Sigmoid colon (tissue), 6 donors: ENCODE measurements at regions not wholly inside any gene's neighbourhood (a gene's known extent, or its start where the extent isn't known, plus 50 kb on each side); places are given as distances from the start of the nearest gene placed in this dataset.

Experiments
- DNase-seq: peaks from one replicate; pipeline ENCODE4 v3.0.0-alpha.2; 2019
- H3K27ac ChIP-seq, 4 donors: fragments of 200-600 bp; sonication (generic); one replicate each; pipeline ENCODE4 v1.5.1; 2016 to 2019; ENCODE audit warnings: mild to moderate bottlenecking in 1 of 4
- H3K27me3 ChIP-seq, 3 donors: fragments of 200-600 bp; sonication (generic); one replicate each; pipeline ENCODE4 v1.5.1; 2019; ENCODE audit warnings: mild to moderate bottlenecking in 1 of 3
- H3K36me3 ChIP-seq, 4 donors: fragments of 200-600 bp; sonication (generic); one replicate each; pipeline ENCODE4 v1.5.1; 2016 to 2019
- H3K4me1 ChIP-seq, 4 donors: fragments of 200-600 bp; sonication (generic); one replicate each; pipeline ENCODE4 v1.5.1; 2017 to 2019
- H3K4me3 ChIP-seq, 4 donors: fragments of 200-600 bp; sonication (generic); one replicate each; pipeline ENCODE4 v1.5.1; 2017 to 2019; ENCODE audit warnings: mild to moderate bottlenecking in 2 of 4, moderate library complexity in 1 of 4
- H3K9me3 ChIP-seq, 4 donors: fragments of 200-600 bp in 3 of 4; sonication (generic) in 3 of 4; one replicate each; pipeline versions ENCODE4 v1.5.1 to v1.6.1; 2013 to 2019
- CTCF ChIP-seq, 4 experiments: fragments of 450-650 bp in 3 of 4; fragments of 200-600 bp in 1 of 4; IDR thresholded peaks; one replicate each; pipeline ENCODE4 v1.5.1; 2016 to 2019; ENCODE audit warnings: antibody characterized with exemption in 4 of 4, mild to moderate bottlenecking in 3 of 4, moderate library complexity in 2 of 4
- EP300 ChIP-seq, 4 donors: sonication (generic); formaldehyde crosslinking; IDR thresholded peaks; one replicate each; pipeline ENCODE4 v1.6.1; 2017; ENCODE audit warnings: antibody characterized with exemption in 4 of 4
- POLR2A ChIP-seq, 2 donors: fragments of 450-650 bp; IDR thresholded peaks; one replicate each; pipeline ENCODE4 v1.6.1; 2016; ENCODE audit warnings: antibody characterized with exemption in 2 of 2, mild to moderate bottlenecking in 2 of 2, moderate library complexity in 2 of 2
- POLR2AphosphoS5 ChIP-seq, 4 donors: sonication (generic); formaldehyde crosslinking; IDR thresholded peaks; one replicate each; pipeline ENCODE4 v1.6.1; 2017; ENCODE audit warnings: antibody characterized with exemption in 4 of 4
- WGBS, 2 donors: extraction: QIAGEN DNeasy Blood & Tissue Kit; methylation state at CpG; one replicate each; pipeline ENCODE4 v1.1.7; 2013; 5-methylcytosine and 5-hydroxymethylcytosine counted together
- intact Hi-C: fragments of 100-400 bp; cut with DNase I; formaldehyde crosslinking; loops from one replicate; pipeline ENCODE4 v1.15.1; 2023
- donor health status: healthy with polysubstance abuse.
- donor health status: healthy.

- H3K36me3 ChIP-seq, result no peaks in the 10 kb centered on the region
- TF ChIP-seq POLR2A (IDR thresholded peaks at IDR 0.05) (no peak), CTCF (IDR thresholded peaks at IDR 0.05) (no peak)
- WGBS, 2 donors, result 84 to 85% methylated on average over 5 of the region's 5 CpGs
- no peaks in the 10 kb centered on the region for H3K27me3 ChIP-seq
- DNase-seq, result no peak
- H3K9me3 ChIP-seq, result no peaks in the 10 kb centered on the region
- H3K4me3 ChIP-seq, result no peak overlapping the region
- intact Hi-C loops, result no loop called here
- H3K27ac ChIP-seq, result no peak overlapping the region
- no peaks in the 10 kb centered on the region for H3K4me1 ChIP-seq
Observed at GRCh38 chr6:111984516-111985201, 69.2 kb upstream of the CCN6 start.

GRCh38 chr6:111985202-111985731 is 68.6 kb upstream of the CCN6 start:
- Histone ChIP-seq H3K27me3 (no peaks in the 10 kb centered on the region), H3K36me3 (no peaks in the 10 kb centered on the region), H3K4me3 (no peak overlapping the region), H3K27ac (no peak overlapping the region), H3K4me1 (no peaks in the 10 kb centered on the region), H3K9me3 (no peaks in the 10 kb centered on the region)
- 86 to 88% methylated on average over 4 of the region's 4 CpGs for WGBS, 2 donors
- no peak for DNase-seq
- no peak for TF ChIP-seq EP300 (IDR thresholded peaks at IDR 0.05)
- TF ChIP-seq POLR2A (IDR thresholded peaks at IDR 0.05), result no peak
- TF ChIP-seq POLR2AphosphoS5 (IDR thresholded peaks at IDR 0.05), result no peak
- intact Hi-C loops, result no loop called here

GRCh38 chr6:111986651-111987050 is 67.3 kb upstream of the CCN6 start:
- DNase-seq, result no peak
- no peak overlapping the region for H3K27ac ChIP-seq
- TF ChIP-seq EP300 (IDR thresholded peaks at IDR 0.05) (no peak), CTCF (IDR thresholded peaks at IDR 0.05) (no peak), POLR2AphosphoS5 (IDR thresholded peaks at IDR 0.05) (no peak), POLR2A (IDR thresholded peaks at IDR 0.05) (no peak)
- H3K9me3 ChIP-seq, result no peaks in the 10 kb centered on the region
- 95 to 96% methylated on average over 3 of the region's 3 CpGs for WGBS, 2 donors
- H3K36me3 ChIP-seq, result no peaks in the 10 kb centered on the region
- intact Hi-C loops, result no loop called here
- H3K4me3 ChIP-seq, result no peak overlapping the region
- H3K27me3 ChIP-seq, result no peaks in the 10 kb centered on the region
- no peaks in the 10 kb centered on the region for H3K4me1 ChIP-seq

GRCh38 chr6:111987295-111987694 is 66.6 kb upstream of the CCN6 start:
- no peak overlapping the region for H3K27ac ChIP-seq
- H3K4me3 ChIP-seq, result no peak overlapping the region
- H3K27me3 ChIP-seq, result no peaks in the 10 kb centered on the region
- no peak for TF ChIP-seq CTCF (IDR thresholded peaks at IDR 0.05)
- TF ChIP-seq POLR2A (IDR thresholded peaks at IDR 0.05), result no peak
- no peak for TF ChIP-seq EP300 (IDR thresholded peaks at IDR 0.05)
- TF ChIP-seq POLR2AphosphoS5 (IDR thresholded peaks at IDR 0.05), result no peak
- no peak for DNase-seq
- WGBS, 2 donors, result 87 to 88% methylated on average over 1 of the region's 1 CpG
- intact Hi-C loops, result no loop called here
- no peaks in the 10 kb centered on the region for H3K4me1 ChIP-seq
- H3K36me3 ChIP-seq, result no peaks in the 10 kb centered on the region
- no peaks in the 10 kb centered on the region for H3K9me3 ChIP-seq

- WGBS, 2 donors, result 97% methylated on average over 2 of the region's 2 CpGs
- H3K27ac ChIP-seq, result no peak overlapping the region
- H3K36me3 ChIP-seq, result no peaks in the 10 kb centered on the region
- no peaks in the 10 kb centered on the region for H3K27me3 ChIP-seq
- TF ChIP-seq EP300 (IDR thresholded peaks at IDR 0.05) (no peak), POLR2A (IDR thresholded peaks at IDR 0.05) (no peak), POLR2AphosphoS5 (IDR thresholded peaks at IDR 0.05) (no peak), CTCF (IDR thresholded peaks at IDR 0.05) (no peak)
- no peaks in the 10 kb centered on the region for H3K9me3 ChIP-seq
- no peak overlapping the region for H3K4me3 ChIP-seq
- H3K4me1 ChIP-seq, result no peaks in the 10 kb centered on the region
- intact Hi-C loops, result no loop called here
- no peak for DNase-seq
Observed at GRCh38 chr6:111988926-111989325, 65.0 kb upstream of the CCN6 start.
